NCI-H2196 treated with DMSO at 0.1 percent for 48 hours (cell line): ENCODE measurements at regions not wholly inside any gene's neighbourhood (a gene's known extent, or its start where the extent isn't known, plus 50 kb on each side); places are given as distances from the start of the nearest gene placed in this dataset.

Source experiments
- DNase-seq: peaks from one replicate; lab custom pipeline; 2025; ENCODE audit not compliant: unreplicated experiment; lab: John Stamatoyannopoulos, UW

DNA sequence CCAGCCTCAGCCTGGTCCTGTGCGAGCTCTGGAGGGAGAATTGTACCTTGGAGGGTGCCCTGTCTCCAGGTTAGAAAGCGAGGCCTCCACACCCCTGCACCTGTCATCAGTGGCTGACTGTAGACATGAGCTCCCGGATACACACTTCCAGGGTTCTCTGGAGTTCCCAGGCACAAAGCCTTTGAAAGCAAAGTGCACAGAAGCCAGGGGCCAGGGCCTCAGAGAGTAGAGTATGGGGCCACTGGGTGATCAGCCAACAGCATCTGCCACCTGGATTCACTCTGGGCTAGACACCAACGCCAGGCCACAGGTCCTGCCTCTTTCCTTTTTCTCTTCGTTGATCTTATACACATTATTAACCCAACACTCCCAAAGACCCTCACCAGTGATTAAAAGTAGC, 239.4 kb upstream of the HDAC4 start:
- DNase-seq: no peak

DNA sequence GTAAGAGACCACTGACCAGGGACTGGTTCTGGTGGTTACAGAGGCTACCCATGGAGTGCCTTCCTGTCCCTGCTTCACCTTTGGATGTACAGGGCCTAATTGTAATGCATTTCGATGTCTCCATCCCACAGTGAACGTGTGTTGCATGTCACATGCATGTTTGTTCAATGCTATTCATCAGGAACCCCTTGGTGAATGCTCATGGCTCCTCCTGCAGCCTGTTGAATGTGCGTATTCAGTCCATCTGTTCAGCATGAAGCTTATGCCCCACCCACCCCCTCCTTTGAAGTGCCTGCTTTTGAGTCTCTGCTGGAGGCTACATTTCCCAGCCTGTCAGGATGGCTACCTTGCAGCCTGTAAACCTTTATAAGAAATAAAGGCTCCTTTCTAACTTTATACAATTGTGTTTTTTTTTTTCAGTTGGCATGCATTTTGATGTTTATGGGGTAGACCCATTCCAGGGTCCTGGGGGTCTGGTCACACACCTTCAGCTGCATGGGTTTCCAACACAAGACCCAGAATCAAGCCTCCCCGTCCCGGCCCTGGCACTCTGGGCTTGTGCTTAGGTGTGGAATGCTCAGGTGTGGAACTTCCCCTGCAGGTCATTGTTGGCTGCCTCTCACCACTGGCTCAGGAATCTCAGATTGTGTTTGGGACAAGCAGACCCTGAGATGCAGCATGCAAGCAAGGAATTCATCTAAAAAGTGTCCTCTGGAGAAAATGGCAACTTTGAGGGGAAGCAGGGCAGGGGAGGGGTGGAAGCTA, 238.8 kb upstream of the HDAC4 start:
- no peak for DNase-seq

DNA sequence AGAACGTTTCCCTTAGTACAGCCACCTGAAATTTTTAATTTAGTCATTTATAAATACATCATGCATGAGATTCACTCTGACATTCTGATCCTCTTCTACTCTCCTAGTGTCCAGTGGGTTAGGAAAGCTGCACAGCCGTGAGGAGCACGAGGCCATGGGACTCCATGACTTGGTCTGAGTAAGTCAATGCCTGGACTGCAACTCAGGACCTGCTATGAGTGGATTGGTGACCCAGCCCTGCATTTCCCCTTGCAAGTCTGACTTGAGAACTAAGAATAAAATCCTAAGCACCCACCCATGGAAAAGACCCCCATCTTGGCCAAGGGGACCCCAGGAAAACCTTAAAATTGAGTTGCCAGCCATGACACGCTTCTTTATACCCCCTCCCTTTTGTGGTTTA, 237.6 kb upstream of the HDAC4 start:
- DNase-seq: no peak

DNA sequence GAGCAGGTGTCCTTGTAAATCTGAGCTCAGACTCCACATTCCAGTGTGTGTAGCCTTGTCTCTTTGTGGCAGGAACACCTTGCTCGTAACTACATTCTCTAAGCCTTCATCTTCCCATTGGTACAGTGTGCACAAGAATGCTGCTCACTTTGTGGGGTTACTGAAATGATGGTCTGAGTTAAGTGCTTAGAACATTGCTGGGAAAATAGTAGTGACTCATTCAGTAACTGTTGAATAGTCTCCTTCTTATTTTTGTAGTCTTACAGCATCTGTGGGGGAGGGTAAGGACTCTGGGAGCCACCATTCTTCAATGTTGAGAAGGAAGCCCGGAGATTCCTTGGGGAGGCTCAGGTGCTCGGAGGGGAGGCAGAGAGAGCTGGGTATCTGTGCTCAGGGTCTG, 236.0 kb upstream of the HDAC4 start:
- DNase-seq: no peak

DNA sequence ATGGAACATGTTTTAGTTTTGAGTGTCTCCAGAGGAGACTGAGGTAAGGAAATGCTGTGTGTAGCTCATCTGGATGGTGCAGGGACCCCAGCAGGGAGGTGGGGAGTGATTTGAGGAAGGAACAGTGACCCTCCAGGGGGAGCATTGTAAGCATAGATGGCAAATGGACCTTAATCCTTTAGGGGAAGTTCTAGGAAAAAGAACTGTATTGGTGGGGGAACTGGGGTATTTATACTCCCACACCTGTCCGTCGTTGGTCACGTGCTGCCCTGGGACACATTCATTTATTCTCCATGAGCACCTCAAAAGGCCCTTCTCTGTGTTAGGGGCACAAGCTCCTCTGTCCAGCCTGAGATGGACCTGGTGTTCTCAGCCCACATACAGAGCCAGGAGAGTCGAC, 233.9 kb upstream of the HDAC4 start:
- no peak for DNase-seq

DNA sequence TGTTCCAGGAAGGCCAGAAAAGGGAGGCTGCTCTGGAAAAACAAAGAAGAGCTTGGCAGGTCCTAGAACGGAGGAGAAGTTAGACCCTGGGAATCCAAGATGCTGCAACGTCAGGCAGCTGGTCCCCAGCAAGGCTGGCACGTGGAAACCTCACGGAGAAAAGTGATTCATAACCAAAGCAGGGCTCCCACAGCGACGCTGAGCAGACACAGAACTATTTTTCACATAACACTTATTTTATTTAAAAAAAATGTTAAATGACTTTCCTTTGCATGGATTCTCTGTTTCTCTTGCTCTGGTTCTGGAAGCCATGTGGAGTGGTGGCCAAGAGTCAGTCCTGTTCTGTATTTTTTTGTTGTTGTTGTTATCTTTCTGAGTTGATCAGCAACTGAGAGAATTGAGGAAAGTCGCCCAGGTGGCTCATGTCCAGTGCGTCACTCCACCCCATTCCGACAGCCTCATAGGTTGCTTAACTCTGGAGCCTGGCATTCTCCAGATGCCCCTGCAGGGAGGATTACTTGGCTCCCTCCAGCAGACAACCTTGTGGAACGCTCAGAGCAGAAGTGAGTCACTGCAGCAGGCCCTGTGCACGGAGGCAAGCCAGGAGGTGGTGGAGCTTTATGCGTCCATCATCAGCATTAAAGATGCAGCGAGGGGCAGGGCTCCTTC, 229.9 kb upstream of the HDAC4 start:
- no peak for DNase-seq

DNA sequence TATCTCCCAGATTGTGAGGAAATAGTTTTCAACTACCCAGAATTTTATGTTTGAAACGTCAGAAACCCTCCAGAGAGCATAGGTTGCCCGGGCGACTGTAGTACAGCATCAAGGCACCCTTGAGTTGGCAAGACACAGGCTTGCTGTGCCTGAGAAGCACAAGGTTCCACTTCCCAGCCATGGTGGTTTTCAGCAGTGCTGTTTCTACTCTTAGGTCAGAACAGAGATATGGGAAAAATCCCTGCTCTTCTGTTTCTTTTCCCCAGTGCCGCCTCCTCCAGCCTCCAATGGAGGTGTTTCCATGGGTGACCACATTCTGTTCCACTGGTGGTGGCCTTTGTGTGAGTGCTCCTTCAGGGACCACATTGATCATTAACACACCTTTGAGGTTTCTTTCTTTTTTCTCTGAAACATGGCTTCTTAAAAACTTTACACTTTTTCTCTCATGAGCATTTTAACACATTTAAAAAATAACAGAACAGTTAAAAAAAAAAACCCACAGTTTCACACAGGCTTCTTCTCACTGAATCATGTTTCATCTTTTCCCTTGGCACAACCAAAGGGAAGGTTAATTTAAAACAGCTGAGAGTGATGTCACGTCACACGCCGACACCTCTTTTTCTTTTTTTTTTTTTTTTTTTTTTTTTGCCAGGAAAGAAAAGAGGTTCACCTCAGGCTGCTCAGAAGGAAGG, 229.3 kb upstream of the HDAC4 start:
- DNase-seq: no peak

DNA sequence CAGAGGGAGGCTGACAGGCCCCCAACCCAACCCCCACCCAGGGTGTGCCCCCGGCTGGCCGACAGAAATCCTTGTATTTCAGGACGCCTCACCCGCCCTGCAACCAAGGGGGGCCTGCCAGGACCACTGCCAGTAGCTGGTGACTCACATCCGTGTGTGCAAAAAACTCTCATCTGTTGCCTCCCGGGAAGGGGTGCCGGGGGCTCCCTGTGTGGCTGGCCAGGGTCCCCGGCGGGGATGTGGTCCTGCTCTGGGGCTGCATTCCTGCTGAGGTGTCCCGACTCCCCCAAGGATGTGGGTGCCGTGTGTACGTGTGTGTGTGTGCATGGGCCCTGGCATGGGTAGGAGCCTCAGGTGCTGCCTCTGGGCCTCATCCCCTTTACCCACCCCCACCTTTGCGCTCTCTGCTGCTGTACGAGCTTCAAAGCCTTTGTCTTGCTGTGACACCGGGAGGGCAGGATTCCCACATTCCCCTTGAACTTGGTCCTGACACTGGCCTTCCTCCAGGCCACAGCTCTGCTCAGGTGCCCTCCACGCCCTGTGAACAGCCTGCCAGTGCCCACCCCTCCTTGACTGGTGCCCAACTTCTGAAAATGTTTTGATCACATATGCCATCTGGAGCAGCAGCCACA, 226.3 kb upstream of the HDAC4 start:
- DNase-seq: no peak

DNA sequence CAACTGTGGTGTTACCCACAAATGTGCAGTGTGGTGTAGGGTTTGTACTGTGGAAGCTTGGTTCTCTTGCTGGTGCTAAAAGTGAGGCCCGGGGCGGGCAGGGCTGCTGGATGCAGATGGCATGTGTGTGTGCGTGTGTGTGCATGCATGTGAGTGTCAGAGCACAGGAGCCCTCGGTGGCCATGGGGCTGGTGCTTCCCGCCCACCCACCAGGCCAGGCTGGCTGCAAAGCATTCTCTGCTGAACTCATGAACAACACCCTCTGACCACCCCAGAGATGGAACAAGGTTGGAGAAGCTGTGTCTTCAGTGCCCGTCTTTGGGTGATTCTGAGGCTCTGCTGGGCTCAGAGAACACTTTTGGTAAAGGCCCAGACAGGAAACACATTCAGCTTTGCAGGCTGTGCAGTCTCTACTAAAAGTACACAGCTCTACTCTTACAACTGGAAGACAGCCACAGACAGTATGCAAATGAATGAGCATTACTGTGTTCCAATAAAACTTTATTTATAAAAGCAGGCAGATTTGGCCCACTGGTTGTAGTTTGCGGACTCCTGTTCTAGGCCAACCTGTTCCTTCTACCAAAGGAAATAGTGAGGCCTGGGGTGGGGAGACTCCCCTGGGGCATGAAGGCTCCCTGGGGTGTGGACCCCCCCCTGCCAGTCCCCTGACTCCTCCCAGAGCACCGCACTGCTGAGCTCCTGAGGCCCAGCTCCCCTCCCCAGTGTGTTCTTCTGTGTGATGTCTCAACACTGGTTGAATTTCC, 225.3 kb upstream of the HDAC4 start:
- no peak for DNase-seq

DNA sequence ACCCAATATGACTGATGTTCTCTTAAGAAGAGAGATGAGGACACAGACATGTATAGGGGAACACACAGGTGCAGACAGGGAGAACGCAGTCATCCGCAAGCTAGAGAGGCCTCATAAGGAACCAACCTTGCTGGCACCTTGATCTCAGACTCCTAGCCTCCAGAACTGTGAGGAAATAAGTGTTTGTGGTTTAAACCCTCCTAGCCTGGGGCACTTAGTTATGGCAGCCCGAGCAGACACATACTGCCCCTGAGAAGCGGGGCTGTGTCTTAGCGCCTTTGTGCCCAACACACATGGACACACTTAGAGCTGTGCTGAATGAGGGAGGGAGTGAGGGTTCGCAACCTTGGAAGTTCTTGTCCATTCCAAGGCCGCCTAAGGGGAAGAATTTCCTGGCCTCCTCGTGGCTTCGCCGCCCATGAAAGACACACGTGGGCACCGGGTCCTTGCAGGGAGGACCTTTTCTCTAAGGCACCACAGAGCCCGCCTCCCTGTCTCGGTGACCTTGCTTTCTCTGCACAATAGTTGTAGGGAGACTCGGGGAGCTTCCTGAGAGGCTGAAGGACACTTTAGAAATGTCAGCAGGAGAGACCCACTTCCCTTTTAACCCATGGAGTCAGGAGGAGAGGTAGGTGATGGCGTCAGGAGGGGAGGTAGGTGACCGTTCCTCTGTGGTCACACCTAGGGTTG, 224.5 kb upstream of the HDAC4 start:
- no peak for DNase-seq

DNA sequence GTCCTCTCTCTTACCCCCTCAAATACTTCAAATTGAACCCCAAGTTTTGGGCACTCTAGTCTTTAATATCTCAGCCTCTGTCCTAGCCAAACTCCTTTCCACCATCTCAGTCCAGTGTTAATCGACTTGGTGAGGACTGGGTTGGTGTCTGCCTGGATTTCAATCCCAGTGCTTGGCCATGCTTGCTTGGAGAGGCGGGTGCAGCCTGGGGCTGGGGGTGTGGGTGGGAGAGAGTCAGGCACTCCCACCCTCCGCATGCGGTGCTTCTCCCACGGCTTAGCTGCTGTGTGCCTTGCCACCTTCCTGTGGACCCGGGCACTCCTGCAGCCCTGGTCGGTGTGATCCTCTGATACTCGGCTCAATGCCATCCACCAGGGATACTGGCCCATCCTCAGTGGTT, 220.8 kb upstream of the HDAC4 start:
- DNase-seq: no peak

DNA sequence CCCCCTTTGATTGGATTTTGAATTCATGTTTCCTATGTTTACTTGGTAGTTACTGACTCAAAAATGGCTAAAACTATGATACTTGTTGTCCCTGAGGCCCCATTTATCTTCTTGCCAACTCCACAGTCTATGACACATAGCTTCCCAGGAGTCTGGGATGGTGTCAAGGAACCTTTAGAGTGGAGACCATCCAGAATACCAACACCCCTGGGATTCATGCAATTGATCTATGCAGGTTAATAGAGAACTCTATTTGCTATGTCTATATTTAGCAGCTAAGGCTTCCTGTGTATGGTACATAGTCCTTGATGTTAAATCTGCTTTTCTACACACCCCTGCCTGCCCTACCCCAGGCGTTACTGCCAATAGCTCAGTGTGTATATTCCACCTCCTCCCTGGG, 218.5 kb upstream of the HDAC4 start:
- no peak for DNase-seq

DNA sequence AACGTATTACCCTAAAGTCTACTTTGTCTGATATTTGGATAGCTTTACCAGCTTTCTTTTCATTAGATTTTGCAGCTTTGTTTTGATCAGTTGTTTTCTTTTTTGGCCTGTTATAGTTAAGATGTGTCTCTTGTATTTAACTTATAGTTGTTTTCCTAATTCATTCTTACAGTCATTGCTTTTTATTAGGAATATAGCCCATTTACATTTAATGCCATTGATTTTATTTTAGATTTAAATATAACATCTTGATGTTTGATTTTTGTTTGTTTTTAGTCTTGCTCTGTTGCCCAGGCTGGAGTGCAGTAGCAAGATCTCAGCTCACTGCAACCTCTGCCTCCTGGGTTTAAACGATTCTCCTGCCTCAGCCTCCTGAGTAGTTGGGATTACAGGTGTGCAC, 215.9 kb upstream of the HDAC4 start:
- DNase-seq: no peak

DNA sequence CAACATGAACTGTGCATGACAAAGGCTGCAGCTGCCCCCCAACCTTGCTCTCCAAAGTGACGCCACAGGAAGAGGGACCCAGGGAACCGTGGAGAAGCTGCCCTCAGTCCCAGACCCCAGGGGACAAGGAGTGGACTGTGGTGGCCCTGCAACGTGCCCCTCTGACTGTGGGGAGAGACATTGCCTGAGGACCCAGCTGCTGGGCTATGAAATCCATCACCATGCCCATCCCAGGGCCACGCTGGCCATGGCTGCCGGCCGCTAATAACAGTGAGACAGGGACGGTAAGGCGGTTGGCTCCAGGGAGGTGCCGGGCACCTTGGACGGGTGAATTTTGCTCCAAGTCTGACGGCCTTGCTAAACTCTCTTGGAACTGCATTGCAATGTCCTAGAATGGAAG, 211.3 kb upstream of the HDAC4 start:
- DNase-seq: no peak

DNA sequence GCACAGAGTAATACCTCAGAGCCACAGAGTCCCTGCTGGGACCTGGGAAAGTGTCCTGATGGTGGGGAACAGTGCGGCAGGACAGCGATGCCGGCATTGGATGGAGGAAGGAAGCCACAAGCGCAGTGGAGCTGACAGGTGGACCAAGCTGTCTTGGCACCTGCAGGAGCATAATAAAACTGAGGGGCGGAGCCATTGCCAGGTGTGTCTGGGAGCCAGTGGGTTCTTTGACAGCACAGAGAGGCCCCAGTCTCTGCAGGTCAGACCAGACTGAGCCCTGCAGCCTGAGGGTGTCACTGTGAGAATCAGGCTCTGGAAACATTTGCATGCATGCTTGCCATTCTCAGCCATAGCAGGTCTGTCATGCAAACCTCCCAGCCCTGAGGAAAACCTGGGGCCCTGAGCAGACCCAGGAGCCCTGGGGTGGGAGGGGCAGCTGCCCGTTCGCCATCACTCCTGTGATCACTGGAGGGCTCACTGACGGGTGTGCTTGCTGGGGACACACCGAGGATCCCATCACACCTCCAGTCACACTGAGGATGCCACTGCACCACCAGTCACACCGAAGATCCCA, 210.5 kb upstream of the HDAC4 start:
- DNase-seq: no peak

DNA sequence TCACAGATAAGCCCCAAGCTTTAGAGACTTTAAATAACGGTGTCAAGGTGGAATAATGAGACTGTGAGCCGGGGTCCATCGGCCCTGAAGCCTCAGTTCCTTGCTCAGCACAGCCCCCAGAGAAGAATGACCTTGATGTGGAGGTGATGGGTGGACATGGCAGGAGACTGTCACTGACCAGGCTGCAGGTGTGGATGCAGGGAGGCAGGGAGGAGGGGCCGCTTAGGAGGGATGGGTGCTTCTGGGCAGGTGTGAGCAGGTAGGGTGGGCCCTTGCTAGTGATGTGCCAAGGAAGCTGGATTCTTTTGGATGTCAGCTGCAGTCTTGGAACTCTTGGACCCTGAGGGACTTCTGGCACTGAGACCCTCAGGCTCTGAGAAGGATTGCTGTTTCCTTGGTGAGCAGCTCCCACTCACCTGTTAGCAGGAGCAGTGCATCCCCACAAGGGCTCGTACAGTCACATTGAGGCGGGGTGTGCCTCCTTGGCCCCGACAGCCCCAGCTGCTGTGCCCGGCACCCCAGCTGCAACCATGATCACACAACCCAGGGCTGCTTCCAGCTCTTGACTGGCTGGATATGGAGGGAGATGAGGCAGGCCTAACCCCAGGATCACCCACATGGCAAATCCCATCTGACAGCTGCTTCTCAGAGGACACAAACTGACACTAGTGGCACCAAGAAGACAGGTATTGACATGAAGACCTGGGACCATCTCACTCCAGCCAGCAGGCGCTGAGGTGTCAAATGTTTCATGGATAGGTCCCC, 209.8 kb upstream of the HDAC4 start:
- no peak for DNase-seq

DNA sequence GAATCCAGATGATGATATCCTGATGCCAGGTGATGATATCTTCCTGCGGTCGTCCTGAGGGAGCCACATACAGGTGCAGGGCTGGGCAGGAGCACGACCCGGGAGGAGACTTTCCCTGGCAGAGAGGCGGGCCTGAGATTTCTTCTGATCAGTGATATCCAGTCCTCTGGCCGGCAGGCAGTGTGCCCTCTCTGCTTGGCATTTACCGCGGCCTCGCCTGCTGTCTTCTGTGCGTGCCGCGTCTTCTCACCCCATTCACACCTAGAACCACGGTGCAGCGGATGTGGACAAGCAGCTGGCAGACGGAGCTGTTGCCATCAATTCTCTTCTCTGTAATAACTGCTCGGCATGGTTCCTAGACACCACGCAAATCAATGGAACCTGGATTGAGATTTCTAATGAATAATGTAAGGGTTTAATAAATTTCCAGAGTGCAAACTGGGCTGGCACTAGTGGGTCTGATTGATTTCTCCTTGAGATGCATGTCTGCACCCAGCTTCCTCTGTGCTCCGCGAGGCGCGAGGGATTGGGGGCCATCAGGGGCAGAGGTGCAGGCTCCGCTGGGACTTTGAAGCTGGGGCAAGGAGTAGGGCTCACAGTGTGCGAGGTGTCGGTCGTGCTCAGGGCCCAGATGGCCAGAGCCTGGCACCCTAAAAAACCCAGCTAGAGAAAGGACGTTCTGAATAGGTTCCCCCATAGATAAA, 208.9 kb upstream of the HDAC4 start:
- DNase-seq: no peak

DNA sequence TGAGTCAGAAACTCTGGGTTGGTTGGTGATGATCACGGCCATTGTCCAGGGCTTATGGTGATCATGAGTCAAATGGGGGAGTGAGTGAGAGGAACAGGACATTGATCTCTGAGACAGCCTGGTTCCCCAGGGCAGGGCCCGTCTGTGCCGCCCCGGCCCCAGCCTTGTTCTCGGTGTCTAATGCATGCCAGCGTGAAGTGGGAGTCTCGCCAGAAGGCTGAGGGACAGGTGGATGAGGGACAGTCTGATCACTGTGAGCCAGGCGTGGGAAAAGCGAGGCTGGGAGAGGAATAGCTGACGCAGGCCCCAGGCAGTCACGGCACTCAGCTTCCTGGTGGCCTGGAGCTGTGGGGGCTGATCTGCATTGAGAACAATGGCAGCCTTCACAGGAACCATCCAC, 208.3 kb upstream of the HDAC4 start:
- DNase-seq: no peak

DNA sequence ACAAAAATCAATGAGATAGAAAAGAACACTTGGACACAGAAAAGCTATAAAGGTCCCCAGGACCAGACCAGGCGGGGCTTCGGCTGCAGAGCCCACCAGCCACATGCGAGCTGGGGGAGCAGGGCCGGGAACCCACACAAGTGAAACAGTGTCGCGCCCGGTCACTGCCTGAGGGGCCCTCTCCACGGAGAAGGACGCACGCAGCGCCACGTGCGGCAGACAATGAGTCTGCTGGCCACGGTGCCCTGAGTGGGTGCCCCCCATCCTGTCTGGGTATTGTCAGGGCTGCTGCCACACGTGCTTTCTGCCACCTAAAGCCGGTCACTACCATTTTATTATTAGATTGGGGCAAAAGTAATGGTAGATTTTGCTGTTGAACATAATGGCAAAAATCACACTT, 207.9 kb upstream of the HDAC4 start:
- DNase-seq: no peak
